ENCODE measurements at regions not wholly inside any gene's neighbourhood (a gene's known extent, or its start where the extent isn't known, plus 50 kb on each side); places are given as distances from the start of the nearest gene placed in this dataset.

DNA sequence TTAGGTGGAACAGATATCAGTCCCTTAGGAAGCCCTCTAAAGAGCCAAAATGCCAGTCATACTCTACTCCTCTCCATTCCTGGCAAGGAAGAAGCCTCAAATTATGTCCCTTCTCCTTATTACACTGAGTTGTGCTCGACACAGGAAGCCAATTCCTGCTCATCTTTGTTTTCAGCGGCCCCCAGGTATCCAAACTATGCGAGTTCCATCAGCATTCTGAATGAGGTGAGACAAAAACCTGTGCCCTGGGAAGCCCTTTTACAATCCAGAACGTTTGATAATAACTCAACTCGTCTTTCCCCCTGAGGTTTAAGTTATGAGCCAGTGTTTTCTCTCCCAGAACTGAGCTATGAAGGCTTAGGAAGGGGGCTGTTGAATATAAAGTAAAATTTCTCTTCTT, 580.5 kb downstream of the NXPH1 start:
- TF ChIP-seq GATA1 (IDR thresholded peaks at IDR 0.05; ENCODE audit: low read depth, low read length) = no peak
- TF ChIP-seq POLR2A (IDR thresholded peaks at IDR 0.05; ENCODE audit: low read length) = no peak

Data from erythroblast (primary cell).